LNCAP (cell line): ENCODE measurements at regions not wholly inside any gene's neighbourhood (a gene's known extent, or its start where the extent isn't known, plus 50 kb on each side); places are given as distances from the start of the nearest gene placed in this dataset.

ENCODE experiments used
- TF ChIP-seq, protein P1 (sequence below): fragments of 450-650 bp; IDR thresholded peaks from 2 replicates; pipeline ENCODE4 v1.5.1; 2017; ENCODE audit warnings: mild to moderate bottlenecking

DNA sequence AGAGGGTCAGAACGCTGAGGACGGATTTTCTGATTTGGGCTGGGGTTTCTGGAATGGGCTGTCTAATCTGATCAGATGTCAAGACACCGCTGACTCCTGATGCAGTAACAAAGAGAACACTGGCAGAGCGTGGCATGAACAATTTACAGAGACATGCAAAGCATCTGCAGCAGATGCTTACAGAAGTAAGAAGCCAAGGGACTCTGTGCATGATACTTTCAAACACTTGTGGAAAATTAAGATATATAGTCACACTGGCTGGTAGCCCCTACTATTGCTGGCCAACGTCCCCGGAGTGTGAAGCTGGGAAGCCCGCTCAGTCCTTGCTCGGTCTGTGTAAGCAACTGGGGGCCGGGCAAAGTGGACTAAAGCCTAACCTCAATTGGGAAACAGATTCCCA, 903.7 kb downstream of the BRD1 start:
- TF ChIP-seq, protein P1, sequence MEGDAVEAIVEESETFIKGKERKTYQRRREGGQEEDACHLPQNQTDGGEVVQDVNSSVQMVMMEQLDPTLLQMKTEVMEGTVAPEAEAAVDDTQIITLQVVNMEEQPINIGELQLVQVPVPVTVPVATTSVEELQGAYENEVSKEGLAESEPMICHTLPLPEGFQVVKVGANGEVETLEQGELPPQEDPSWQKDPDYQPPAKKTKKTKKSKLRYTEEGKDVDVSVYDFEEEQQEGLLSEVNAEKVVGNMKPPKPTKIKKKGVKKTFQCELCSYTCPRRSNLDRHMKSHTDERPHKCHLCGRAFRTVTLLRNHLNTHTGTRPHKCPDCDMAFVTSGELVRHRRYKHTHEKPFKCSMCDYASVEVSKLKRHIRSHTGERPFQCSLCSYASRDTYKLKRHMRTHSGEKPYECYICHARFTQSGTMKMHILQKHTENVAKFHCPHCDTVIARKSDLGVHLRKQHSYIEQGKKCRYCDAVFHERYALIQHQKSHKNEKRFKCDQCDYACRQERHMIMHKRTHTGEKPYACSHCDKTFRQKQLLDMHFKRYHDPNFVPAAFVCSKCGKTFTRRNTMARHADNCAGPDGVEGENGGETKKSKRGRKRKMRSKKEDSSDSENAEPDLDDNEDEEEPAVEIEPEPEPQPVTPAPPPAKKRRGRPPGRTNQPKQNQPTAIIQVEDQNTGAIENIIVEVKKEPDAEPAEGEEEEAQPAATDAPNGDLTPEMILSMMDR, result no peak

DNA sequence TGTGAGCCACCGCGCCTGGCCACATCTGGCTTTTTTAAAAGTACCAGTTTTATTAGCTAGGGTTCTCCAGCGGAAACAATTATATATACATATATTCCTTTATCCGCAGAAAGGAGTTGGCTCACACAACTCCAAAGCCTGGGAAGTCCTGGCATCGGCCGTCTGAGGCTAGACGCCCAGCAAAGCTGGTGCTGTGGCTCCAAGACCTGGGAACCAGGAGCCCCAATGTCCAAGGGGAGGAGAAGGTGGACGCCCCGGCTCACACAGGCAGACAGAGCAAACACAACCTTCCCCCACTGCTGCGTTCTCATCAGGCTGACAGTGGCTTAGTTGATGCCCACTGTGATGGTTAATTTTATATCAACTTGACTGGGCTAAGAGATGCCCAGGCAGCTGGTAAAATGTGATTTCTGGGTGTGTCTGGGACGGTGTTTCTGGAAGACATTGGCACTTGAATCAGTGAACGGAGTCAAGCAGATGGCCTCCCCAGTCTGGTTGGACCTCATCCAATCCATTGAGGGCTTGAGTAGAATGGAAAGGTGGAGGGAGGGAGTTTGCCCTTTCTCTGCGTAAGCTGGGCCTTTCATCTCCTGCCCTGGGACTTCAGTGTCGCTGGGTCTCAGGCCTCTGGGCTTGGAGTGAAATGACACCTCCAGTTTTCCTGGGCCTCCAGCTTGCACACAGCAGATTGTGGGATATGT, 904.4 kb downstream of the BRD1 start:
- TF ChIP-seq, protein P1, result no peak

DNA sequence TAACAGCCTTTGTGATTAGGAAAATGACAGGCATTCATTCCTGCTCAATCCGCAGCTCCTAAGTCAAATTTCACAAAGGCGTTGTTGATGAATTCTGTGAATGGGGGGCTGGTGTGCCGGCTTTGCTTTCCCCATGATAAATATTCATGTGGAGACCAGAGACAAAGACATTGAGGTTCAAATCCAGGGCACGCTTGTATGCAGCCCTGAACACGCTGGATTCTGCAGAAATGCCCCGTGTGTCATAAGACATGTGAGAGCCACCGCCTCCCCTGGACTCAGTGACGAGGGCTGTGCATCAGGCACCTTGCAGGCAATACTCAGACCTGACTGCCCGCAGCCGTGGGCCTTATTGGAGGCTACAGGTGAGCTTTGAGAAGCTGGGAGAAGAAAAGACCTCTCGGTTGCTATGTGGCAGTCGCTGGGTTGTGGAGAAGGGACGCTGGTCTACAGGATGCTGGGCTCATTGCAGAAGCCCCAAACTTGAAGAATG, 906.2 kb downstream of the BRD1 start:
- TF ChIP-seq, protein P1, result no peak

DNA sequence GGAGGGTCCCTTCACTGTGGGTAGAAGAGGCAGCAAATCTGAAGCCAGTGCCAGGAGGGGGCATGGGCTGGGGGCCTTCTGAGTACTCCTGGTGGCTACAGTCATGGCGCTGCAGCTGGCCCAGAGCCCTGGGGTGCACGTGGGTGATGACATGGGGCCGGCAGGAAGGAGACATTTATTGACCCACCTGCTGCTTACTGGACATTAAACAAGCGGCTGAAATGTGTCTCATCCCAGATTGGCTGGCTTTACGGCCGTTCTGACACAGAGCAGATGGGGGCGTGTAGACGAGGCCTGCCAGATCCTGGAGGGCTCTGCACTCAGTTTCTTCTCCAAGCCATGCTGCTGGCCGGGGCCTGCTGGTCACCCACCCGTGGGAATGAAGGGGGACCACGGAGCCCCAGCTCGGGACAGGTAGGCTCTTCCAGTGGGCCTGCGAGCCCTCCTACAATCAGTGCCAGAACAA, 906.9 kb downstream of the BRD1 start:
- TF ChIP-seq, protein P1, result no peak

DNA sequence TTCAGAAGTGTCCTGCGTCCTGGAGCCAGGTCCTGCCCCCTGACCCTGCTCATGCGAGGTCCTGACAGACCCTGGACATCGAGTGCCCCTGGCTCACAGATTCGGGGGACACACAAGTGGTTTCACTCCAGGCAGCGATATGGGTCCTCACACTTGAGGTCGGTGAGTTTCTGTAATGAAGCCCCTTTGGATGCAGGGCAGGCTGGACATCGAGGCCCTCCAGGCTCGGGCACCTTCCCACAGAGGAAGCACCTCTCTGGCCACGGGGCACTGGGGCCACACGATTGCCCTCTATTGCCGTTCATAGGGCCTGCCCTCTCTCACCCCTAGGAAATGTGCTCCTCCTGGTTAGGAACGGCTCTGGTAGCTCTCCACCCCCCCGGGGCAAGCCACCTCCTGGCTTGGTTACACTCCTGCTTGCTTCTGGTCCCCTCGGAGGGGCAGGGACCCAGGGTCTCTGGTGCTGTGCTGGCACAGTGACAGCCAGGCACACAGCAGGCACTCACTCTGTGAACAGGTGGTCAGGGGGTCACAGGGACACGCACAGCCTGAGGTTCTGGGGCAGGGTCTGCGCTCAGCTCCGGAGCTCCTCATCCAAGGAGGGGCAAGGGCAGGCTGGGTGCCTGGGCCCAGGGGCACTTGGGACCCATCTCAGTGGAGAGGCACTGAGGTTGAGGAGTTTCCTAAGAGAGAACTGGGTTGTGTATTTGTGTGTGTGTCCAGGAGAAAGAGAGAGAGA, 907.7 kb downstream of the BRD1 start:
- TF ChIP-seq, protein P1, result no peak

DNA sequence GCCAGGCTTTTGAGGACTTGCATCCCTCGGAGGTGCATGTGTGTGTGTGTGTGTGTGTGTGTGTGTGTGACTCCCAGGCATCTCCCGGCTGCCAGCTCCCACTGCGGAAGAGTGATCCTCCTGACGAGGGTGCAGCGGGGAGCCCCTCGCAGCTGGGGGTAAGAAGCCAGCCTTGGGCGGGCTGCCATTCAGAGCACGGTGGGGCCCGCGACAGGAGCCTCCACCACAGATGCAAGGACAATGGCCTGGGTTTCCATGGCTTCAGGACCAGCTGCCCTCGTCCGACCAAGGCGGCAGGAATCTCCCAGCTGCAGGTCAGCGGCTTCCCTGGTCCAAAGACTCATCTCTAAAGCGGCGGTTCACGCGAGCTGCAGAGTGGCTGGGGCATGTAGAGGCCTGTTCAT, 908.5 kb downstream of the BRD1 start:
- TF ChIP-seq, protein P1, result no peak

DNA sequence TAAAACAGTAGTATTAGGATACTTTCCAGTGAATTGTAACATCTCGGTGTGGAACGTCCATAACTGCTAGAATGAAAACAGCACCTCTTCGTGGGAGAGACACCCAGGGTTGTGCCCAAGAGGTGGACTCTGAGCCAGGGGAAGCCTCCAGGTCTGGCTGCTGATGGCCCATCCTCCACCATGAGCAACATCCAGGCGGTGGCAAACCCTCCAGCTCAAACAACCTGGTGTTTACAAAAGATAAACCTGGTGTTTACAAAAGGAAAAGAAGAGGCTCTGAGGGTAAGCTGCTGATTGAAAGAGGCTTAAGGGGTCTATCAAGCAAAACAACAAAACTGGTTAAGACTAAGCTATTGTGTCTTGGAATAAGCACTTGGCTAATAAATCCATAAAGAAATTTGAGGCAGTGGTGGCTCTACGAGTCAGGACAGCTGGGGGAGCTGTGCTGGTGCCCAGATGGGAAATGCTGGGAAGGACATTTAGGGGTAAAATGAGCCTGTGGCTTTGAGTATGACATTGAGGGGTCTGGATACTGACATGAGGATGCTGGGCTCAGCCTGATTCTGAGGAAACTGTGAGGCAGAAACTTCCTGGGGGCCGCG, 909.0 kb downstream of the BRD1 start:
- TF ChIP-seq, protein P1, result no peak
